IMR-90 (cell line): ENCODE measurements at regions not wholly inside any gene's neighbourhood (a gene's known extent, or its start where the extent isn't known, plus 50 kb on each side); places are given as distances from the start of the nearest gene placed in this dataset.
A peak's percentile ranks its signal among the peaks of the same experiment; 100 is the strongest.

Experiments
- ATAC-seq: fragments of 200-7000 bp; cut with Tn5 transposase; 2 replicates; pipeline ENCODE4 v1.9.1; 2020; ENCODE audit warnings: low read depth, mild to moderate bottlenecking, moderate library complexity
- BruUV-seq: library from RNA; stranded (reverse); fragments of 400-500 nt; replicated peaks from 2 replicates; lab custom pipeline; 2021; lab: Mats Ljungman, UMichigan
- CTCF ChIA-PET: fragments of 300-600 bp; formaldehyde crosslinking; extraction: SDS; loops from one replicate; lab custom pipeline; 2021; ENCODE audit warnings: antibody characterized with exemption; lab: Yijun Ruan, JAX
- POLR2A ChIA-PET: fragments of 300-600 bp; sonication (Branson Sonifier 250); formaldehyde crosslinking; loops from one replicate; lab custom pipeline; 2022; ENCODE audit warnings: antibody characterized with exemption; ENCODE audit not compliant: unreplicated experiment; lab: Charles Lee
- DNase-seq: peaks from one replicate; pipeline ENCODE4 v3.0.0; 2013
- H2AFZ ChIP-seq: replicated peaks from 2 replicates; pipeline ENCODE3; 2013; ENCODE audit warnings: low read length, mild to moderate bottlenecking; ENCODE audit not compliant: poor library complexity
- H2AK5ac ChIP-seq: 2 replicates; pipeline ENCODE4 v1.6.1; 2013; ENCODE audit warnings: low read depth, low read length, inconsistent platforms
- H2AK9ac ChIP-seq: replicated peaks from 2 replicates; pipeline ENCODE3; 2013; ENCODE audit warnings: mild to moderate bottlenecking, low read depth, low read length, moderate library complexity; ENCODE audit not compliant: poor library complexity
- H2BK120ac ChIP-seq: 2 replicates; pipeline ENCODE4 v1.6.1; 2013; ENCODE audit warnings: low read depth, low read length, inconsistent platforms
- H2BK15ac ChIP-seq: 3 replicates; pipeline ENCODE4 v1.6.1; 2013; ENCODE audit warnings: low read depth, low read length, inconsistent platforms
- H2BK20ac ChIP-seq: 2 replicates; pipeline ENCODE4 v1.6.1; 2013; ENCODE audit warnings: low read depth, mild to moderate bottlenecking, inconsistent platforms, low read length, moderate library complexity
- H2BK5ac ChIP-seq: 2 replicates; pipeline ENCODE4 v1.6.1; 2013; ENCODE audit warnings: mild to moderate bottlenecking, low read depth, low read length, inconsistent platforms; ENCODE audit not compliant: poor library complexity, severe bottlenecking
- H3K14ac ChIP-seq: replicated peaks from 2 replicates; pipeline ENCODE4 v1.6.1; 2013; ENCODE audit warnings: low read depth, low read length, inconsistent platforms
- H3K18ac ChIP-seq: 2 replicates; pipeline ENCODE4 v1.6.1; 2013; ENCODE audit warnings: low read depth, low read length, control low read depth
- H3K23ac ChIP-seq: 2 replicates; pipeline ENCODE4 v1.6.1; 2013; ENCODE audit warnings: low read depth, low read length, inconsistent platforms
- H3K27ac ChIP-seq: 2 replicates; pipeline ENCODE4 v1.5.1; 2013; ENCODE audit warnings: mild to moderate bottlenecking, control low read depth, low read length; ENCODE audit not compliant: insufficient read depth
- H3K27me3 ChIP-seq: 2 replicates; pipeline ENCODE4 v1.6.1; 2013; ENCODE audit warnings: low read length; ENCODE audit not compliant: control insufficient read depth, insufficient read depth
- H3K36me3 ChIP-seq: 2 replicates; pipeline ENCODE4 v1.6.1; 2013; ENCODE audit warnings: low read length, mixed read lengths; ENCODE audit not compliant: control insufficient read depth, insufficient read depth
- H3K4ac ChIP-seq: 2 replicates; pipeline ENCODE4 v1.6.1; 2013; ENCODE audit warnings: low read depth, low read length, inconsistent platforms
- H3K4me1 ChIP-seq: 2 replicates; pipeline ENCODE4 v1.6.1; 2013; ENCODE audit warnings: low read length, mixed read lengths; ENCODE audit not compliant: control insufficient read depth, insufficient read depth
- H3K4me2 ChIP-seq: 2 replicates; pipeline ENCODE4 v1.6.1; 2013; ENCODE audit warnings: low read depth, mild to moderate bottlenecking, control low read depth, low read length, moderate library complexity
- H3K4me3 ChIP-seq: 2 replicates; pipeline ENCODE4 v1.5.1; 2013; ENCODE audit warnings: low read depth, mild to moderate bottlenecking, control low read depth, low read length, moderate library complexity; ENCODE audit not compliant: insufficient read depth
- H3K56ac ChIP-seq: 2 replicates; pipeline ENCODE4 v1.6.1; 2013; ENCODE audit warnings: low read length, inconsistent platforms; ENCODE audit not compliant: insufficient read depth; ENCODE audit errors: extremely low read depth
- H3K79me1 ChIP-seq, 2 experiments: 2 replicates each; pipeline ENCODE4 v1.6.1; 2013; ENCODE audit warnings: low read length in 2 of 2, inconsistent platforms in 1 of 2, low read depth in 1 of 2
- H3K9ac ChIP-seq: 2 replicates; pipeline ENCODE4 v1.6.1; 2013; ENCODE audit warnings: low read depth, low read length, control low read depth
- H3K9me1 ChIP-seq: 2 replicates; pipeline ENCODE4 v1.6.1; 2013; ENCODE audit warnings: low read length, inconsistent platforms; ENCODE audit not compliant: insufficient read depth
- H3K9me3 ChIP-seq: 2 replicates; pipeline ENCODE4 v1.6.1; 2013; ENCODE audit warnings: low read length; ENCODE audit not compliant: control insufficient read depth, insufficient read depth
- H4K20me1 ChIP-seq: 2 replicates; pipeline ENCODE4 v1.6.1; 2013; ENCODE audit warnings: low read length, inconsistent platforms; ENCODE audit not compliant: insufficient read depth
- H4K5ac ChIP-seq: 2 replicates; pipeline ENCODE4 v1.6.1; 2013; ENCODE audit warnings: mild to moderate bottlenecking, low read depth, low read length, control low read depth
- H4K8ac ChIP-seq, 2 experiments: 2 replicates each; pipeline ENCODE4 v1.6.1; 2013; ENCODE audit warnings: low read depth in 2 of 2, low read length in 2 of 2, control low read depth in 1 of 2, inconsistent platforms in 1 of 2
- H4K91ac ChIP-seq: 2 replicates; pipeline ENCODE4 v1.6.1; 2013; ENCODE audit warnings: low read depth, low read length, inconsistent platforms; ENCODE audit not compliant: insufficient read depth
- CEBPB ChIP-seq: IDR thresholded peaks from 2 replicates; pipeline ENCODE4 v1.6.1; 2012; ENCODE audit warnings: low read depth, low read length, improper control_type of control experiment
- CTCF ChIP-seq: conservative IDR thresholded peaks from 2 replicates; pipeline ENCODE4 v1.5.1; 2012; ENCODE audit warnings: mild to moderate bottlenecking, low read depth, low read length, improper control_type of control experiment
- ELK1 ChIP-seq: fragments of 150-350 bp; IDR thresholded peaks from 2 replicates; pipeline ENCODE4 v1.6.1; 2016; ENCODE audit warnings: low read depth, mild to moderate bottlenecking, low read length, moderate library complexity, borderline replicate concordance
- FOS ChIP-seq: fragments of 150-350 bp; IDR thresholded peaks from 2 replicates; pipeline ENCODE4 v1.6.1; 2016; ENCODE audit warnings: low read depth, low read length
- MXI1 ChIP-seq: IDR thresholded peaks from 2 replicates; pipeline ENCODE4 v1.6.1; 2012; ENCODE audit warnings: low read depth, mild to moderate bottlenecking, low read length, moderate library complexity, borderline replicate concordance
- POLR2A ChIP-seq: IDR thresholded peaks from 2 replicates; pipeline ENCODE4 v1.6.1; 2012; ENCODE audit warnings: mild to moderate bottlenecking, low read depth, low read length
- RAD21 ChIP-seq: IDR thresholded peaks from 2 replicates; pipeline ENCODE4 v1.6.1; 2012; ENCODE audit warnings: low read length, improper control_type of control experiment
- RCOR1 ChIP-seq: IDR thresholded peaks from 2 replicates; pipeline ENCODE4 v1.6.1; 2012; ENCODE audit warnings: mild to moderate bottlenecking, low read length, improper control_type of control experiment; ENCODE audit not compliant: insufficient replicate concordance
- RFX5 ChIP-seq: IDR thresholded peaks from 2 replicates; pipeline ENCODE4 v1.8.0; 2012; ENCODE audit warnings: low read depth, mild to moderate bottlenecking, low read length, moderate library complexity
- SMC3 ChIP-seq: fragments of 150-350 bp; IDR thresholded peaks from 2 replicates; pipeline ENCODE4 v1.6.1; 2016; ENCODE audit warnings: low read depth, mild to moderate bottlenecking, antibody characterized with exemption, low read length, moderate library complexity
- USF2 ChIP-seq: fragments of 150-350 bp; IDR thresholded peaks from 2 replicates; pipeline ENCODE4 v1.6.1; 2017; ENCODE audit warnings: mild to moderate bottlenecking, antibody characterized with exemption, low read length, low read depth
- WGBS, 2 experiments: methylation state at CpG; one replicate each; pipeline versions ENCODE4 v1.1.5 to v1.1.7; 2013; ENCODE audit warnings: missing lambda C conversion rate in 2 of 2; ENCODE audit not compliant: insufficient read length in 1 of 2; ENCODE audit errors: extremely low coverage in 2 of 2; 5-methylcytosine and 5-hydroxymethylcytosine counted together
- dilution Hi-C: fragments of 300-500 bp; cut with HindIII; formaldehyde crosslinking; loops from one replicate; pipeline ENCODE4 v1.14.3; 2018; ENCODE audit warnings: low sequenced_read_pairs; ENCODE audit not compliant: unreplicated experiment
- in situ Hi-C: fragments of 300-500 bp; cut with MboI; formaldehyde crosslinking; loops from 3 replicates; pipeline ENCODE4 v1.14.3; 2019; ENCODE audit warnings: low sequenced_read_pairs, inconsistent platforms, mixed read lengths
- intact Hi-C: fragments of 100-400 bp; cut with micrococcal nuclease; formaldehyde crosslinking; loops from 2 replicates; pipeline ENCODE4 v1.10.0; 2022

GRCh38 chr18:41096504-41096903 is 858.5 kb upstream of the PIK3C3 start:
- H4K5ac ChIP-seq = no peak overlapping the region
- peak overlapping the region; percentile 46; the same call in 1 of the 2 replicates for H2AK5ac ChIP-seq
- in situ Hi-C loops (no loop called here), dilution Hi-C loops (no loop called here), intact Hi-C loops (no loop called here)
- ATAC-seq (peak; percentile 24; the same call in 1 of the 2 replicates), DNase-seq (peak; percentile 42)
- H3K36me3 ChIP-seq = no peaks in the 10 kb centered on the region
- peak overlapping the region; percentile 77 for H2BK120ac ChIP-seq
- peak overlapping the region in 1 of 2 experiments; percentile 68; a peak in 1 of 4 replicates for H4K8ac ChIP-seq
- CTCF ChIA-PET = no interaction called here
- no peaks in the 10 kb centered on the region for H4K20me1 ChIP-seq
- no peaks in the 10 kb centered on the region for H3K9me1 ChIP-seq
- no peak overlapping the region for H3K27ac ChIP-seq
- H3K14ac ChIP-seq = no peak overlapping the region; the same call in 1 of the 2 replicates
- H3K4me2 ChIP-seq = no peak overlapping the region
- no CpG with 5 or more reads among the region's 5 CpGs for WGBS, 2 experiments
- POLR2A ChIA-PET = no interaction called here
- H2BK5ac ChIP-seq = no peak overlapping the region
- no peak overlapping the region for H3K18ac ChIP-seq
- no peak for TF ChIP-seq RFX5
- no peak for TF ChIP-seq POLR2A
- peak; percentile 34; the same call in 1 of the 2 replicates for TF ChIP-seq SMC3
- TF ChIP-seq USF2 = no peak
- TF ChIP-seq MXI1 = no peak
- no peak for TF ChIP-seq ELK1
- TF ChIP-seq FOS = no peak
- TF ChIP-seq RAD21 = peak; percentile 69
- TF ChIP-seq CEBPB = no peak
- TF ChIP-seq CTCF = peak; percentile 44
- no peak for TF ChIP-seq RCOR1
- no peaks in the 10 kb centered on the region for H3K79me1 ChIP-seq
- no peak overlapping the region for H4K91ac ChIP-seq
- no peak overlapping the region for H3K56ac ChIP-seq
- H3K4me1 ChIP-seq = peaks cover 2% of the 10 kb centered on the region; the same call in 1 of the 2 replicates
- H2AFZ ChIP-seq = no peak overlapping the region
- H3K4me3 ChIP-seq = no peak overlapping the region
- H2AK9ac ChIP-seq = no peak overlapping the region
- H3K9ac ChIP-seq = no peak overlapping the region
- no peaks in the 10 kb centered on the region for H3K9me3 ChIP-seq
- no TSS peak for BruUV-seq
- peak overlapping the region; percentile 72; the same call in 1 of the 2 replicates for H3K4ac ChIP-seq
- H2BK15ac ChIP-seq = no peak overlapping the region; the same call in 2 of the 3 replicates
- peak overlapping the region; percentile 60; the same call in 1 of the 2 replicates for H2BK20ac ChIP-seq
- no peaks in the 10 kb centered on the region for H3K27me3 ChIP-seq
- no peak overlapping the region for H3K23ac ChIP-seq
